HG03045 (cell line): ENCODE measurements at regions not wholly inside any gene's neighbourhood (a gene's known extent, or its start where the extent isn't known, plus 50 kb on each side); places are given as distances from the start of the nearest gene placed in this dataset.

Experiments
- ATAC-seq: cut with Tn5 transposase; IDR thresholded peaks from one replicate; pipeline ENCODE4 v1.9.1; 2021; ENCODE audit warnings: mild to moderate bottlenecking, moderate library complexity; ENCODE audit not compliant: unreplicated experiment

- no peak for ATAC-seq
Observed at GRCh38 chr7:13508586-13508985, 480.9 kb downstream of the ETV1 start.

DNA sequence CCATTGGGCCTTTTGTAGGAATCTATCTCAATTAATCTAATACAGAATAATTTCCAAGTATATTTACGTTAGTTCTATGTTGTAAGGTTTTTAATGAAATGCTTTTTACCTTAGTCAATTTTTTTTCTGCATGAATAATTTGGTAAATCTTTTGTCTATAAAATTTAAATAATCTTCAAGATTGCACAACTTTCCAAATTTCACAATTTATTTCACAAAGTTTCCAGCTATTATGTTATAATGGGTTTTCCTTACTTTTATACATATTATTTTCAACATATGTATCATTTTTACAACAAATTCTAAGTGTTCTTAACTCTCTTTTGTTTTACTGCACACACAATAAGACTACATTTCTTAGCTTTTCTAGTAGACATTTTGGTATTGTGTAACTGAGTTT lies 470.7 kb downstream of the ETV1 start:
- ATAC-seq: no peak

DNA sequence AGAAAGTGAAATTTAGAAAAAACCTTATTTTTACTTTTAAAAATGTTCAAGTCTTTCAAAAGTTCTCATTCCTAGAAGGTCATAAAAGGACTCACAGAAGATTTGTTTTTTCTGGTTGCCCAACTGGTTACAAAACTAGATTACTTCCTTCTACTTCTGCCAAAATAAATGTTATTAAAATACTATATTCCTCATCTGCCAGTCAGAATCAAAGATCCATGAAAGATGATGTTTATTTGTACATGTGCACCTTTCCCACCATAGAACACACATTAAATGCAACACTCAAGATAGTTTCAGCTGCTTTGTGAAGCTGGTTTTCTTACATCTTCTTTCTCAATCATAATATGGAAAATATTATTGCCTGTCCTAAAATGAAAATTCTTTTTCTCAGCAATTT lies 465.4 kb downstream of the ETV1 start:
- ATAC-seq: no peak

GRCh38 chr7:13532028-13532753 lies 457.3 kb downstream of the ETV1 start:
- ATAC-seq: no peak

DNA sequence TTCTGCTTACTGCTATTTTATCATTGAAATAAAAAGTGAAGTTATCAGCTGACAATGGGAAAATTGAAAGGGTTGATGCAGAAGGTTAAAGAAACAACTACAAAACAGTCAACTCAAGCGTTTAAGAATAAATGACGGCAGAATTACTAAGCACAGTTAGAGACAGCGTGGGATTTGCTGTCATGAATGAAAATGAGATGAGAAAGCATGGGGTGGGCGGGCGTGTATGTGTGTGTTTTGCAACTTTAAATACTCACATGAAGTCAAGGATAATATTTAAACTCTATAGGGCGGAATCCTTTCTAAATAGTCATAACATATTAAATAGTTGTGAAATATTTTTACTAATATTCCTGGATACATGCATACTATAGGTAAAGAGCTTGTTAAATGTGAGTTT lies 450.8 kb downstream of the ETV1 start:
- no peak for ATAC-seq

- no peak for ATAC-seq
Observed at GRCh38 chr7:13540429-13540828, 449.0 kb downstream of the ETV1 start.

DNA sequence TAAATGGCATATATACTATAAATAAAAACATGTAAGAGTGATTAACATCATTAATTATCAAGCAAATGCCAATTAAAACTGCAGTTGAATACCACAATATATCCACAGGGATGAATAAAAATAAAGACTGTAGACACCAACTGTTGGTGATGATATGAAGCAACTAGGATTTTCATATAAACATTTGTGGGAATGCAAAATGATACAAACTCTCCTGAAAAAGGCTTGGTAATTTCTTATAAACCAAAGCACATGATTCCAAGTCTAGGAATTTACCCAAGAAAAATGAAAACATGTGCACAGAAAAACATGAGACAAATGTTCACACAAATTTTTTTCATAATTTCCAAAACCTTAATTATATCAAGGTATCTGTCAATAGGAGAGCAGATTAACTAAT lies 448.1 kb downstream of the ETV1 start:
- no peak for ATAC-seq

GRCh38 chr7:13542451-13542850 lies 447.0 kb downstream of the ETV1 start:
- no peak for ATAC-seq

GRCh38 chr7:13551503-13551902 lies 438.0 kb downstream of the ETV1 start:
- ATAC-seq: no peak

- ATAC-seq: no peak
Observed at GRCh38 chr7:13560441-13560840, 429.0 kb downstream of the ETV1 start.

DNA sequence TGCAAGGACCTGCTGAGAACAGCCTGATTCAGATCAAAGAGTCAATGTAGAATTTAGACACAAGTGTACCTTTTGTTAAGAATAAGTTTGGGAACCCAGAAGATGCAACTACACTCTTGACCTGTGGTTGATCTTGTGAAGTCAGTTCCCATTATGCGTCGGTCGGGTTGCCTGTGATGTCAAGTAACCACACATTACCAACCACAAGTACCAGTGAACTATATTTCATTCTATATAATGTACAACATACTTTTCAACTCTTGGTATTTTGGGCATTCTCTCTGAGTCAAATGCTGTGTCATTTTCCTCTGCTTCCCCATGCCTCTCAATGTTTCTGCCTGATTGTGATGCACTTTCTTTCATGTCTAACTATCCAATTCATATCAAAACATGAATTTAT lies 426.2 kb downstream of the ETV1 start:
- ATAC-seq: no peak

GRCh38 chr7:13563680-13564079 lies 425.8 kb downstream of the ETV1 start:
- ATAC-seq: no peak

GRCh38 chr7:13577566-13578145 lies 411.8 kb downstream of the ETV1 start:
- ATAC-seq: no peak

DNA sequence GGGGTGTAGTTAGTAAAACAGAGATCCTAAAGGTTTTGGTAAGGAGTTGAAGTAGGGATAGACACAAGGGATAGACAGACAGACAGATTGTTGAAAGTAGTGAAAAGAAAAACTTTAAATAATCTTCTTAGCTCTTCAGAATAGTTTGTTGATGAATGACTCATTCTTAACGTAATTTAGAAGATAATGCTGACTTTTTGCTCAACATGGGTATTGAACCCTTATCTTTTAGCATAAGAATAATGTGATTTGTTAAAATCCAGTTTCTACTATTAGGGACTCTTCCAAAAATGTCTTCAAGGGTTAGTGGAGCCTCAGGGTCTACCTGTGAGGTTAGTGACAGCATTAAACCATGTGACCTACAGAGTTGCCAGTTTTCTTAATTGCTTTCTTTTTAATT lies 411.2 kb downstream of the ETV1 start:
- ATAC-seq: no peak

DNA sequence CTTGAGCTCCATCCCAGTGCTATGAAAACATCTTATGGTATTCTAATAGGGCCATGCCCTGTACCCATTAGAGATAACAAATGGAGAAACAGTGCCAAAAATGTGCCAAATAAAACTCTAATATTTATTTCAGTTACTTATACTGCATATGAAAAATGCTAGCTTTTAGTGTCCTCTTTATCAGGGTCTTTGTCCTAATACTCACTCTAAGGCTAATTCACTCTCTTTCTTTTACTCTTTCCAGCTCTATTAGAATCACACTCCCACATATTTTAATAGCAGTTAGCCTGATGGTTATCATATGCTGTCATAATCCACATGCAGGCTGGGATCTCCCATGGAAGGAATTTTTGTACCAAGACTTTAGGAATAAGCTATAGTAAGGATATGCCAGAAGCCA lies 408.4 kb downstream of the ETV1 start:
- no peak for ATAC-seq

DNA sequence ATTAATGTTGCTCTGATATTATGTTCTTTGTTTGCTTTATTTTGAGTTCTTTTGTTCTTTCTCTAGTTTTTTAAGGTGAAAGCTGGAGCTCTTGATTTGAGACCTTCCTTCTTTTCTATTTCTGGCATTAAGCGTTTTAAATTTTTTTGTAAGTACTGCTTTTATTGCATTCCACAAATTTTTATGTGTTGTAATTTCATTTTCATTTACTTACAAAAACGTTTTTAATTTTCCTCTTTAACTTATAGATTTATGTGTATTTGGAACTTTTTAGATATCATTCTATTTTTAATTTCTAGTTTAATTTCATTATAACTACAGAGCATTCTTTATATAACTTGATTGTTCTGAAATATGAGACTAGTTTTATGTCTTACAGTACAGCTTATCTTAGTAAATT lies 395.6 kb downstream of the ETV1 start:
- no peak for ATAC-seq

GRCh38 chr7:13602036-13602435 lies 387.4 kb downstream of the ETV1 start:
- no peak for ATAC-seq

DNA sequence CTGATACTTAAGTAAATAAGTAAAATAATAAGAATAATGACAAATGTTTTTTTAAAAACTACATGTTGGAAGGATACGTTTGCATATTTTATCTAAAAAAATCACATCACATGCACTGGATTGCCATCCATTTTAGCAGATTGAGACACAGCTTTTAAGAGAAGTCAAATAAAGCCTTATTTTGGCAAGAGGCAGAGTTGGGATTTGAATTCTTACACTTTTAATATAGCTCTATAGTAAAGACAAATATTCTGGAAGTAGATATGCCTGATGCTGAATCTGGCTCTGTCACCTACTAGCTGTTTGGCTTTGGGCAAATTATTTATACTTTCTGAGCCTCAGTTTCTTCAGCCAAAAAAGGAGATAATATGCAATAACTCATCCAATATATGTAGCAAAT lies 386.4 kb downstream of the ETV1 start:
- no peak for ATAC-seq

DNA sequence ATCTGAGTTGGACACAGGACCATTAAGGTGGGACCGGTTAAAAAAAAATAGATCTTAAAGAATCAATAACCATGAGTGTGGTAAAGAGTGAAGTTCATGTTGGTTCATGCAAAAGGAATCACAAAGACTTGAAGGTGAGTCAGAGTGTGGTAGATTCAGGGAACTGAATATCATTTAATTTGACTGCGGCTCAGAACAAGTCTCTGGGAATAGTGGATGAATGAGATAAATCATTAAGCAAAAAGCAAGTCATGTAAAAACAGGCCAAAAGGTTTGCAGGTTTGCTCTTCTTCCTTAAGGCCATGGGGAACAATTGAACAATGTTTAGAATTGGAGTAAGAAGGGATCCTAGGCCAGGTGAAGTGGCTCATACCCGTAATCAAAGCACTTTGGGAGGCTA lies 385.8 kb downstream of the ETV1 start:
- ATAC-seq: no peak

- ATAC-seq: no peak
Observed at GRCh38 chr7:13604178-13604577, 385.3 kb downstream of the ETV1 start.

DNA sequence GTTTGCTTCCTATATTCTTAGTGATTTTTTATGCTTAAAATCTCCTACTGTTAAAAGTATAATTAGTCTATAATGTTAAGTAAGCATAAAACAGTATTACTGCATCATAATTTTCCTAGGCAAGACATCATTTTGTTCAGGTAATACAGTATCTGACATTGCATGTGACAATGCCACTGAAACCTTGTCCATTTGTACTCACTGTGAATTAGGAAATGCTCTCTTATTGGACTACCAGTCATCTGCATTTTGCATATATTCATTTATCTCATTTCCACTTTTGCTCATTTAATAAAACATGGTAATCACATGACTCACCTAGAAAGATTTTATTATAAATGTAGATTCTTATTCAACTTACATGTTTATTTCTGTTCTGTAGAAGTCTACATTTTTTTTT lies 379.1 kb downstream of the ETV1 start:
- ATAC-seq: no peak

- ATAC-seq: no peak
Observed at GRCh38 chr7:13615679-13616078, 373.8 kb downstream of the ETV1 start.

- ATAC-seq: no peak
Observed at GRCh38 chr7:13627455-13627854, 362.0 kb downstream of the ETV1 start.
